NCI-H446 (cell line): ENCODE measurements at regions not wholly inside any gene's neighbourhood (a gene's known extent, or its start where the extent isn't known, plus 50 kb on each side); places are given as distances from the start of the nearest gene placed in this dataset.

ENCODE experiments used
- DNase-seq, 2 experiments: peaks; one replicate each; lab custom pipeline; 2025; lab: John Stamatoyannopoulos, UW

DNA sequence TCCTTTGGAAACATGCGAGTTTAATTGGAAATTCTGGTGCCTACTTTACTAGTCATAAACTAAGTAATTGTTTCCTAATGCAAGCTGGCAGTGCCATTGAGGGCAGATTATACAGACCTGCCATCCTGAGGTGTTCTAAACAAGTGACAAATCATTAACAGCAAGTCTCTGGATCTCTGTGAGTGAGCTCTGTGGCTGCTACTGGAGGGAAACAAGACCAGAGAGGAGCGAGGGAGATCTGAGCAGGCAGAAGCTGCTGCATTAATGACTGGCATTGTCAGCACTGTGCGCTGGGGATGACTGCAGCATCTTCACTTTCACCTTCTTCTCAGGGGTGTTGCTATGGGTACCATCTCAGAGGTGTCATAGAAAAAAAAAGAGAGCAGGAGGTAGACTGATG, 308.4 kb upstream of the DPH6 start:
- no peak for DNase-seq

DNA sequence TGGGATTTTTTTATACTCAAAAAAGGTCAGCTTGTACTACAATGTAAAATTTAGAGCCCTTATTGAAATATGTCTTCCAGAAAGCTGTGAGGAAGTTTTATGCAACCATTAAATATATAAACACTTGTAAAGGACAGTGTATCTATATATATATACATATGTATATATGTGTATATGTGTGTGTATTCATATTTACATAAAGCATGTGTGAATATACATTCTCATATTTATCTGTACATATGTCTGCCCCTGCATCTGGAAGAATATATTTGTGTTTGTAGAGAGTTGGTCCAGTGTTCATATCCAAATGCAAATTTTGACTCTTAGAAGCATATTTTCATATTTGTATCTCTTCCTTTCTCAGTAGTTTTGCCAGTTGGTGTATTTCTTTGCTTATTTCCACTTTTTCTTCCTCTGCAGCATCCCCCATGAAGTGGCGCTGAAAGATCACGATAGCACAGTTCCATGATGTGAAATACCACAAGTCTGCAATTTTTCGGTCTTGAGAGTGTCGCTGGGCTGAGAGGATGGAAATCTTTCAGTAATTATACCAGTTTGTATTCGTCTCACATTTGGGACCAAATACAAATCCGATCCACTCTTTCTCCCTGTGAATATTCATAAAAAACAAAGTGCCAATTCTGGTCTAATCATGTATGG, 311.7 kb upstream of the DPH6 start:
- no peak for DNase-seq

DNA sequence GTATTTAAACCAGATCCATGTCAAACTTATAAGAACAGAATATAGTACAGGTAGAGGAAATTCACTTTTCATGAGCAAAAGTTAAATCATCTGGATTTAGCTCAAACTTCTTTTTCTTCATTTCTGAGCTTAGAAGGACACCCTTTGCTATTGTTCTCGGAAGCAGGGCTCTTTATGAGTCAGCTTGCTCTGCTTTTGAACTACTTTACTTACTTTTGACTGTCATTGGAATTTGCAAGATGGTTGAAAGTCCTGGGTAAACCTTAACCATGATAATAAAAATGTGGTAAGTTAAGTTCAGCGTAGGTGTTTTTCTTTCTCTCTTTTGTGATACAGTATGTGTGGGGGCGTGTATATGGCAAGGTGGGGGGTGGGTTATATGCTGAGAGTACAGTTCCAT, 312.7 kb upstream of the DPH6 start:
- no peak for DNase-seq

DNA sequence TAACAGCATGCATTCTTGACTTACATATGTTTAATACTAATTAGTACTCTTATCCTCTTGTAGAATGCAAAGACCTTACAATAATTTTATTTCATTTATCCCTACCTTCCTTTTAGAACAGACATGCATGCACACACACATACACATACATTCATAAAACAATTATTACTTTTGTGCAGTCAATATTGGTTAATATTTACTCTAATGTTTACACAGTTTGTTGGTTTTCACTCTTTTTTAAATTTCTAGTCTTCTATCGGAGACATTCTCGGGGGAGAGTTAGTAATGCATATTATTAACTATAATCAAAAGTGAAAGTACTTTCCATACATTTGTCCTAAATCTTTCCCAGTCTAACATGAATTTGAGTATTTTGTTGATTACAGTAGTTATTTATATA, 317.7 kb upstream of the DPH6 start:
- DNase-seq = no peak

DNA sequence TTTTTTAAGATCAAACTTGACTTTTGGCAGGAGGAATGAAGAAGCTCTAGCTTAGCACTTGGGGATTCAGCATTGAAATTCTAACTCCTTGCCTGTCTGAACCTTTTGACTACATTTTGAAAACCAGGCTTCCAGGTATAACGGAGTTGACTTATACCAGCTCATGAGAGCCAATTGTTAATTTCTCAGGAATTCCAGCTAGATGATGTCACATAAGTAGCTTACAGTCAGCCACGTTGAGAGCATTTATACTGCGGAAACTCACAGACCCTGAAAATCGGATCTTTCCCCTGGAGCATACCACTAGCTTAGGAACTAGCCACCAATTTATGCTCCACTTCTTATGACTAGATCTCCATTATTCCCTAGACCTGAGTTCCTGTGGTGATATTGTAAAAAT, 321.4 kb upstream of the DPH6 start:
- no peak for DNase-seq

DNA sequence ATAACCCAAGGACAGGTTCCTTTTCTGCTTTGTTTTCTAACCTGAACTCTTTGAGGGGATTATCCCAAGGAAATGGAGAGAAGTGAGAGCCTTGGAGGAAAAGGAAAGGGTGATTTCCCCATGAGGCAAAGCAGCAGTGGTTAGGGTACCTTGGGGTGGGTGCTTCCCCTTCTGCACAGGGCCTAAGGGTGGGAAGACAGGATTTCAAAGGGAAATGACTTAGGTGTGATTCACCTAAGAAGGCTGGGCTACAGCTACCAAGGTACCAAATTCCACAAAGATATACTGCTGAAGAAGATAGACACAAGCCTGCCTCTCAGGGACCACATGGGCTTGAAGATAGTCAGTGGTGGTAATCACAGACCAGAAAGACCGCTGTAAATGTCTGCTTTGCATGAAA, 325.3 kb upstream of the DPH6 start:
- no peak for DNase-seq

DNA sequence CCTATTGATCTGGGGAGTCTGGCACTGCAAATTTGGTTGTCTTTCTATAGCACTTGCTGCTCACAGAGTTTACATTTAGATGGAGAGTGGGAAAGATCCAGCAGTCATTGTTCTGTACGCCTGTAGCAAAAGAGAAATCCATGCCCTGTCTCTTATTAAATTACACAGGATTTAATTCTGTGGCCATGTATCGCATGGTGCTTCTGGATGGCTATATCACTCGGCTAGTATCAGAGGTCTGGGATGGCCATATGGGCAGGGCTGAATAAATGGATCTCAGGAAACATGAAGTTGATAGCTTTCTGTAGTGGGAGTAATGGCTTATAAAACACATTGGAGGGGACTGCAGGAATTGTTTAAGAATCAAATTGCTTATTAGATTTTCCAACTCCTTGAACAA, 325.8 kb upstream of the DPH6 start:
- no peak for DNase-seq

DNA sequence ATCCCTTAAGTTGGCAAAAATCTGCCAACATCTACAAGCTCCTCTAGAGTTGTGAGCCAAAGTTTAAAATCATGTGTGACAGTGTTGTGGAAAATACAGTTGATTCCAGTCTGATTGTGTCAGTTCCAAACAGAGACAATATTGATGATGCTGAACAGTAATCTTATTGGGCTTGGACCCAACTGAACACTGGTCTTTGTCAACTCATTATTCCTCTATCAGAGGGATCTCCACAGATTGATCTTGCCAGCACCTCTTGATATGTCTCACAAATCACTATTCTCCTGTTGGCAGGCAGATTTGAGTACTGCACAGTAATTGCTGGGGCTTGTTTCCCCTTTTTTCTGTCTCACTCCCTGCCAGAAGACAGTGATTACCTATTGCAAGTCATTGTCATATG, 326.6 kb upstream of the DPH6 start:
- no peak for DNase-seq

DNA sequence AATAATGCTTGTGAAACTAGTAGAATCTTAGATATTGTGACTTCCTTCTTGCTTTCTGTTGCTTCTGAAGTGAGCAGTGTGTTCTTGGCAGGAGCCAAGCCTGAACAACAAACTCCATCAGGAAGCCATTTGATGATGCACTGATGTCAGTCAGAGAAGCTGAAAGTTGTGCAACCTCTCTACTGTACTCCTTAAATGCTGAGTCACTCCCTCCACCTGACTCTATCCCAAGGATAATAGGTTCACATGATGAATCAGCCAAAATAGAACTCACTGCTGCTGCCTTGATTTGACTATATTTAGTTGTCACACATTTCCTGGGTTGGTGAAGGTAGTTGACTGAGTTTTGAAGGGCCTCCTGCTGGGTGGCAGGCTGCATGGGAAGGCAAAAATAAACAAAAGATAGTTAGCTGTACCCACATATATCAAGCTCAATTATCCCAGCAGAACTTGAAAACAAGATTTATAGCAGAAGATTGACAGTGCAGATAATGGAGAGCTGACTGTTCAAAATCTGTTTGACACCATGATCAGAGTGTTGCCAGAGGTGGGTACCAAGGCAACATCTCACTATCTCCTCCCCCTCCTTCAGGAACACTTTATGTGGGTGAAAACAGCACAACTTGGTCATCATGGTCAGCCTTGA, 328.4 kb upstream of the DPH6 start:
- DNase-seq = no peak

DNA sequence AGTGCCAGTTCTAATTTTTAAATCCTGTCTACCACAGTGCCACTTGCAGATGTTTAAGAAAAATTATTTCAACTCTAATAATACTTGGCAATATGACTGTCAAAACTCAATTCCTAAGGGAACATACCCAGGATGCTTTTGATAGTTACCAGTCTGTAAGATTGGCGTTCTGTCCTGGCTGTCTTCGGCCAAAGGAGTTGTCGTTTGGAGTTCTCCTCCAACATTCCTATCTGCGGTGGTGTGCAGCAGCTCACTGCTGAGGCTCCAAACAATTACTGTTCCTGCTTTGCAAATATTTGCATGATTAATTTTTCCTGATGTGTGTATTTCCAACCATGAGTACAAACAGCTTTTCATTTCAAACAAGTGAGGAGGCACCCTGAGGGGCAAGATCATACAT, 330.8 kb upstream of the DPH6 start:
- DNase-seq = no peak

DNA sequence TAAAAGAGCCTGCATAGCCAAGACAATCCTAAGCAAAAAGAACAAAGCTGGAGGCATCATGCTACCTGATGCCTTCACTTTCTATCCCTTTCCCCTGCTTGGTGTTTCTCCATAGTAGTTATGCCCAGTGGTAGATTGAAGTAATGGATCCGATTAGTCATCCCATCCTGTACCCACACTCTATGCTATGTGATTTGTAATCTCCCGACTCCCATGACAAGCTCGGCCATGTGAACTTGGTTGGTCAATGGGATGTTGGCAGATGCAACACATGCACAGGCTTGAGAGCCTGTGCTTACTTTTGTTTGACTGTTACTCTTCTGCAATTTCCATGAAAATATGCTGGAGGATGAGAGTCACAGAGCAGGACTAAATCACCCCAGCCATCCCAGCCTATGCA, 334.9 kb upstream of the DPH6 start:
- no peak for DNase-seq

DNA sequence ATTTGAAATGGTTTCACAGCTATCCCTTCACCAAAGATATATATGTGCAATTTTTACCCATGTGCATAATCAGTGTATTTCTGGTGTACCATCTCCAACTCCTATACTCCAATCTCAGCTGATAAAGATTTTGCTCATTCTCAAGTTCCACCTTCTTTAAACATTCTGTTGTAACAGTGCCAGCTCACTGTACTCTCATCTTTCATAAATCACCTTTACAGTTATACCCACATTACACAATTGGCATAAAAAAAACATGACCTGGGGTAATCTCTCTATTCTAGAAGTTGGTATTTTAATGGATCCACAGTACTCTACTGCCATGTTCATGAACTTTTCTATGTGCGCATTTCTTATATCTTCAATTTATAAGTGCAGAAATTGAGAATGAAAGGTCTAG, 339.9 kb upstream of the DPH6 start:
- DNase-seq = no peak

DNA sequence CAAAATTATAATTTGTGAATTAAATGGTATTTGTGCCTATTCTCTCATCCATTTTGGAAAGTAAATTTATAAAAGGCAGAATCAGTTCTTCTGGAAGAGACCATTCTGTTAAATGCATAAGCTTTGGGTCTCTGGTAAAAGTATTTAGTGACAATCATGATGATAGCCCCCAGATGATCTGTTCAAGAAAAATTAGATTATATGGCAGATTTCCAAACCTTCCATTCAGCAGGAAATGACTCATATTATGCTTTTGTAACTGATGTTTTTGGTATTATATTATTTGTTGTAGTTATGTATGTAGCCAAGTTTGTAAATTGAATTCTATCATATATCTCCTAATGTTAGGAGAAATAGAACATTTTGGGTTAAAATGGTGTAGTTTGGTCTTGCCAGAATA, 340.8 kb upstream of the DPH6 start:
- DNase-seq = peak in 1 of 2 experiments; percentile 12

DNA sequence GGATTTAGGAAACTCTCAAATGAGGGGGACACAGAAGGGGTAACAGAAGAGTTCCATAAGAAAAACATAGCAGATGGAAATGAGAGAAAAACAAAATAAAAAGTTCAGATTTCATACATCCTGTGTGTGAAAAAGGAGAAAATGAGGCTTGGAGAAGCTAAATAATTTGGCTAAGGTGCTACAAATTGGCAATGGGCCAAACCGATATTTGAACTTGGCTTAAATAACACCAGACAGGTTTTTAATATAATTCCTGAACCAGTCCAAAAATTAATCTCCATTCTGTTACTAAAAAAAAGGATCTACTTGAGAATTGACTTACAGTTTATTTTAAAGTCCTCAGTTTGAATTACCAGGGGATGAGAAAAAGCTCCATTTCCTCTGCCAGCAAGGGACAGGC, 342.9 kb upstream of the DPH6 start:
- DNase-seq = peak in 1 of 2 experiments; percentile 17

DNA sequence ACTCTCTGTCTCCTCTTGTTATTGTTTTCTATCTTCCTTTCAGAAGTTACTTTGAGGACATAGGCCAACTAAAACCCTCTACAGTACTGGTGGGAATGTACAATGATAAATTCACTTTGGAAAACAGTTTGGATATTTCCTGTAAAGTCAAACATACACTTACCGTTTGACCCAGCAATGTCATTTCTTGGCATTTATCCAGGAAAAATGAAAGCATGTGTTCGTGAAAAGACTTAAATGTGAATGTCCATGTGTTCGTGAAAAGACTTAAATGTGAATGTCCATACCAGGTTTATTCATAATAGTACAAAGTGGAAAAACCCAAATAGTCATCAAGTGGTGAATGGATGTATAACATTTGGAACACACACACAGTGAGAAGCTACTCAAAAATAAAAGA, 361.5 kb upstream of the DPH6 start:
- peak in 1 of 2 experiments; percentile 25 for DNase-seq

DNA sequence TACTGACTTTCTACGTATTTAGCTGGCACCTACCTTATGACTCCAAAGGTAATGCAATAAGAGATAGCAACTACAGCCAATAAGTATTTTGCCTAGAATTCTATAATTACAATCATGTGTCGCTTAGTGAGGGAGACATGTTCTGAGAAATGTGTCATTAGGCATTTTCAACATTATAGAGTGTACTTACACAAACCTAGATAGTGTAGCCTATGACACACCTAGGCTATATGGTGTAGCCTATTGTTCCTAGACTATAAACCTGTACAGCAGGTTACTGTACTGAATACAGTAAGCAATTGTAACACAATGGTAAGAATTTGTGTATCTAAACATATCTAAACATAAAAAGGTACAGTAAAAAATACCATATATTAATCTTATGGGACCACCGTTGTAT, 363.4 kb upstream of the DPH6 start:
- no peak for DNase-seq

DNA sequence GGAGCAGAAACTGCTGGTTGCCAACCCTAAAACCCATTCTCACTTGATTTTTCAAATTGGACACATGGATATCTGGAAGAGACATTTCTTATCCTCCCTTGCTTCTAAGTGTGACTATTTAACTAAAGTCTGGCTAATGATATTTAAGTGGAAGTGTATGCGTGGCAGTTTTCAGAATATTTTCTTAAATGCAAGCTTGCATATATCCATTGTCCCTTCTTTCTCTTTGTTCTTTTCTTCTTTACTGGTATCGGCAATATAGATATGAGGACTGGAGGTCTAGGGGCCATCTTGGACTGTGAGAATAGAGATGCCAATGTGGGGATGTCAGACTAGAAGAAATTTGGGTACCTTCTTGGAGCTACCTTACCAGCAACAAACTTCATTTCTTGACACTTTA, 364.3 kb upstream of the DPH6 start:
- DNase-seq = no peak

DNA sequence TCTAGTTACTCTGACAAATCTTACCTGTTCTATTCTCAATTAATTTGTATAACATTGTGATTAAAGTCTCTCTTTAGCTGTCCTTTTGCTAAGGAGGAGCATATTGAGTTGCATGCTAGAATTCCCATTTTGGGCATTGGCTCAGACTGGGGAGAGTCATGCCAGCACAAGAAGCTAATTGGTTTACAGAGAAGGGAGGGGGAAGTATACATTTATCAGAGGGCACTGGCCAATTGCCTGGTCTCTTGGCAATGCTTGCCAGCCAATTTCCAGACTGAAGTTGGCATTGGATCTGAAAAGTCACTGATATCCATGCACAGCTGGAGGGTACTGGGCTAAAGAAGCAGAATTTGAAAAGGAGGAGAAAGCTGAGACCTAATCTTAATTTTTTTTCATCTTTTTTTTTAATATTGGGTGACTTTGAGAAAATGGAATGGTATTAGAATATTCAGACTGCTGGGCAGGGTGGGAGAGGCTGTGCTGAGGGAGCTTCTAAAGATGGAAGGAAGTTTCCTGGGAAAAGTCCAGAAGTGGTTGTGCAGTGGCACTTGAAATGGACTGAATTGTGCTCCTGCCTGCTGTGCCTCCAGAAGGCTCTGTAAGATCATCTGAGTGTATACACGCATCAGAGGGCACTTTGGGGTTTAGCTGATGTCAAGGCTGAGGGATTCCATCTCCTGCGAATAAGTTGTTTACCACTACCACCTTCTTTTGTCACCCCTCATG, 365.2 kb upstream of the DPH6 start:
- peak; percentile 88 to 94 for DNase-seq

DNA sequence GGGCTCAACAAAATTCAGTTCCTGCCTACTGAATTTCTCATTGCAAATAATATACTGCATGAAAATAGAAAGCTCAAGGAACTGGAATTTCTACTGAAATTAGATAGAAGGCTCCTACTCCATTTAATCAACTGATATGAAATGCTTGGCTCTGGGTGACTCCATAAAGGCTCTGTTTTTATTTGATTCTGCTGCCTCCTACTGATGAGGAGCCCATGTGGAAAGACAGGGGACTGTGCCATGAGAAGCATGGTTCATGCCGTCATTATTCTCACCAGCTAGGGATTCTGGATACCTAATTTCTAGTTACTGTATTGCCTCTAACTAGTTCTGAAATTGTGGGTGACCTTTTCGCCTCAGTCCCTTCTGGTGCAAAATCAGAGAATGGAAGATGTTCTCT, 366.2 kb upstream of the DPH6 start:
- DNase-seq = no peak

DNA sequence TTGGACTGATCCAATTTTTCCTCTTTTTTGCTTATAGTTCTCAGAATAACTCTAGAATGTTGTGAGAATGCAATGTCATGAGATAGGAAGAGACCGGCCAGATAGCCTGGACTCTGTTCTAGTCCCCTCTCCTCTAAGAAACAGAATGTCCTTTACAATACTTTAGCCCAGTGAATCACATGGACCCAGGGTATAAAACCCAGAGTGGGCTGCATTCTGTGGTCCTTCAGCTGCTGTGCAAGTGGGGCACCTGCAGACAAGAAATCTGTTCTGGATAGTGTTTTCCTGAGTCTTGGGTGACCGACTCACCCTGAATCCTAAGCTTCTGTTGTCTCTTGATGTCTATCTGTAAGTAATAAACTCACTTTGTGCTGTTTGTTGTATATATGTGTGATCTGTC, 368.6 kb upstream of the DPH6 start:
- no peak for DNase-seq

DNA sequence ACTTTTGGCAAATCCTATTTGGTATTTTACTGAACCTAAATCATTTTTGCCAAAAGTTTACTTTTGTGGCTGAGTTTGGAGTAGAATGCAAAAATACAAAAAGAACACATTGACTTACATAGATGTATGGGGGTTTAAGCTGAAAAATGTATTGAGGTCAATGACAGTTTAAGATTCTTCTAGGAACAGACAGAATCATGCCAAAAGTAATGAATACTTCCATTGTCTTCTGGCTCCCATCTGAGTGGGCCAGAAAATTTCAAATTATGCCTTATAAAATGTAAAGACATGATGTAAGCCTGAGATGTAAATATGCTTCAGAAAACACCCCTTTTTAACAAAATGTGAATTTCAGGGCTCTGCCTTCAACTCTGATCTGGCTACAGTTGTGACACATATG, 375.1 kb upstream of the DPH6 start:
- DNase-seq = no peak

DNA sequence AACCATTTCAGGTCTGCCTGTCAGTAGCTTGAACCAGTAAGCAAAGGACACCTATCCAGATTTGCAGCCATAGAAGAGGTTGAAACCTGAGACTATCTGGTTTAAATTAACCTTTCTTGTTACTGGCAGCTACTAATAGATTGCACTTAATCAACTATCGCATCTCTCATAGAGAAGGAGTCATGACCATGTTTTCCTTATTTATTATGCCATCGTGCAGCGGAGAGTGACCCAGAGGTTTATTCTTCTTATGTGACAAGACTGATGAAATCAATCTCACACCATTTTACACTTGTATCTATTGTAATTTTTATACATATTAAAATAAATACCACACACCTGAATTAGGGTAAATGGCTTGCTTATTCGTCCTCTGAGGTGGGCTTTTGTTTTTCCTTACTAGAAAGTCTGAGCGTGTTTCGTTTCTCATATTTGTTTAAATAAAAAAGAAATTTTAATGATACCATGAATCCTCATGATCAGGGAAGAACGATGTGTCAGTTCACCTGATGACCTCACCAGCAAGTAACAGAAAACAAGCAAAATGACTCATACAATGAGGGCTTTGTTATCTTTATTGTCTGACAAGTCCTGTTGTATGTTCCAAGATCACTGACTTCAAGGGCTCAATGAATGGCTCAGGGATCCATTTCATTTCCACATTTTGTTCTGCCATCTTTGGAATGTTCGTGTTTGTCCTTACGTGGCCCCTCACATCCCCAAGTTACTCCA, 379.5 kb upstream of the DPH6 start:
- no peak for DNase-seq

DNA sequence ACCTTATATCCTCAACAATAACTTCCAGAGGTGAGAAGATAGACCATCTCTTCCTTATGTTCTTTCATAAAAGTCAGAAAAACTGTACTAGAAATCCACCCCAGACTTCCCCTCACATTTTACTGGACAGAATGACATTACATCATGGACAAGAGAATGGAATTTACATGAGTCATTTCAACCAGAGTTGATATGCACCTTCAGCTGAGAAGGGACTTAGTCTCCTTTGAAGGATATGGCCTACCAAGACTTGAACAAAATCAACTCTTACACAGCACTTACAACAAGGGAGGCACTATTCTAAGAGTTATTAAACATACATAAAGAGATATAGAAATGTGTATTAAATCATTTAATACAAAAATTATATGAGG, 380.0 kb upstream of the DPH6 start:
- DNase-seq = no peak
